ENCODE measurements at regions not wholly inside any gene's neighbourhood (a gene's known extent, or its start where the extent isn't known, plus 50 kb on each side); places are given as distances from the start of the nearest gene placed in this dataset.

DNA sequence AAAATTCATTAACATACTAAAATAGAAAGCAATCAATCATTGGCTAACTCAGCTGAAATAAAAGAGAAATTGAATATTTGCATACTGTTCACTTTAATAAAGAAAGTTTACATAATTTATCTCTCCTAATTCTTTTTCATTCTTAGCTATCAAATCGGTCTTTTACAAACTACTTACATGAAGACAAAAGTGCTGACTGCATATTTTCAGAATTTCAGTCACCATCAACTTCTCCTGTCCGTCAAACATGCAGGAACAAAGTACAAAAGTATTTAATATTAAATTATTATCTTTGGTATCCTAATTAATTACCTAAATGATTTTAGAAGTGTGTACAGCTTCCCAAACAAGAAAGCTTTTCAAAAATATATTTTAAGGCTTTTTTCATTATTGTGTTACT, 248.4 kb downstream of the CYLC2 start:
- TF ChIP-seq, protein P1, sequence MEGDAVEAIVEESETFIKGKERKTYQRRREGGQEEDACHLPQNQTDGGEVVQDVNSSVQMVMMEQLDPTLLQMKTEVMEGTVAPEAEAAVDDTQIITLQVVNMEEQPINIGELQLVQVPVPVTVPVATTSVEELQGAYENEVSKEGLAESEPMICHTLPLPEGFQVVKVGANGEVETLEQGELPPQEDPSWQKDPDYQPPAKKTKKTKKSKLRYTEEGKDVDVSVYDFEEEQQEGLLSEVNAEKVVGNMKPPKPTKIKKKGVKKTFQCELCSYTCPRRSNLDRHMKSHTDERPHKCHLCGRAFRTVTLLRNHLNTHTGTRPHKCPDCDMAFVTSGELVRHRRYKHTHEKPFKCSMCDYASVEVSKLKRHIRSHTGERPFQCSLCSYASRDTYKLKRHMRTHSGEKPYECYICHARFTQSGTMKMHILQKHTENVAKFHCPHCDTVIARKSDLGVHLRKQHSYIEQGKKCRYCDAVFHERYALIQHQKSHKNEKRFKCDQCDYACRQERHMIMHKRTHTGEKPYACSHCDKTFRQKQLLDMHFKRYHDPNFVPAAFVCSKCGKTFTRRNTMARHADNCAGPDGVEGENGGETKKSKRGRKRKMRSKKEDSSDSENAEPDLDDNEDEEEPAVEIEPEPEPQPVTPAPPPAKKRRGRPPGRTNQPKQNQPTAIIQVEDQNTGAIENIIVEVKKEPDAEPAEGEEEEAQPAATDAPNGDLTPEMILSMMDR (IDR thresholded peaks at IDR 0.05) = no peak
- TF ChIP-seq POLR2A (IDR thresholded peaks at IDR 0.05) = no peak

All from breast epithelium (tissue), 3 donors.